ENCODE measurements at regions not wholly inside any gene's neighbourhood (a gene's known extent, or its start where the extent isn't known, plus 50 kb on each side); places are given as distances from the start of the nearest gene placed in this dataset.
"Not testable (repeated sequence)": the region's sequence is repeated elsewhere in the genome, so short reads cannot be mapped to it uniquely, and the experiment has no call there.

DNA sequence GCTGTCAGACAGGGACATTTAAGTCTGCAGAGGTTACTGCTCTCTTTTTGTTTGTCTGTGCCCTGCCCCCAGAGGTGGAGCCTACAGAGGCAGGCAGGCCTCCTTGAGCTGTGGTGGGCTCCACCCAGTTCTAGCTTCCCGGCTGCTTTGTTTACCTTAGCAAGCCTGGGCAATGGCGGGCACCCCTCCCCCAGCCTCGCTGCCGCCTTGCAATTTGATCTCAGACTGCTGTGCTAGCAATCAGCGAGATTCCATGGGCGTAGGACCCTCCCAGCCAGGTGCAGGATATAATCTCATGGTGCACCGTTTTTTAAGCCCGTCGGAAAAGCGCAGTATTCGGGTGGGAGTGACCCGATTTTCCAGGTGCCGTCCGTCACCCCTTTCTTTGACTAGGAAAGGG lies 235.6 kb downstream of the BRINP2 start:
- TF ChIP-seq SMARCE1 (IDR thresholded peaks at IDR 0.05; ENCODE audit: borderline replicate concordance); CTCF (CRISPR knock-in tag; IDR thresholded peaks at IDR 0.05); POLR2A (IDR thresholded peaks at IDR 0.05; ENCODE audit: insufficient read depth in 1 of 2, low read depth in 2 of 2, low read length in 2 of 2); ZBTB40 (IDR thresholded peaks at IDR 0.05); ZBTB40 (CRISPR knock-in tag; IDR thresholded peaks at IDR 0.05); RAD21 (CRISPR knock-in tag; IDR thresholded peaks at IDR 0.05); ZNF639 (CRISPR knock-in tag; conservative IDR thresholded peaks at IDR 0.05); NFYB (CRISPR knock-in tag; IDR thresholded peaks at IDR 0.05); HMGXB4 (CRISPR knock-in tag; IDR thresholded peaks at IDR 0.05; ENCODE audit: borderline replicate concordance in 1 of 2, low read depth in 1 of 2); ZNF282 (IDR thresholded peaks at IDR 0.05; ENCODE audit: partially characterized antibody): not testable (repeated sequence)

Measured in HepG2 (cell line).